Medulla oblongata (tissue), 1 donor: ENCODE measurements at regions not wholly inside any gene's neighbourhood (a gene's known extent, or its start where the extent isn't known, plus 50 kb on each side); places are given as distances from the start of the nearest gene placed in this dataset.
"Not testable (repeated sequence)": the region's sequence is repeated elsewhere in the genome, so short reads cannot be mapped to it uniquely, and the experiment has no call there.

Experiments used
- DNase-seq: peaks from one replicate; pipeline ENCODE4 v3.0.0-alpha.2; 2015; ENCODE audit errors: extremely low spot score

DNA sequence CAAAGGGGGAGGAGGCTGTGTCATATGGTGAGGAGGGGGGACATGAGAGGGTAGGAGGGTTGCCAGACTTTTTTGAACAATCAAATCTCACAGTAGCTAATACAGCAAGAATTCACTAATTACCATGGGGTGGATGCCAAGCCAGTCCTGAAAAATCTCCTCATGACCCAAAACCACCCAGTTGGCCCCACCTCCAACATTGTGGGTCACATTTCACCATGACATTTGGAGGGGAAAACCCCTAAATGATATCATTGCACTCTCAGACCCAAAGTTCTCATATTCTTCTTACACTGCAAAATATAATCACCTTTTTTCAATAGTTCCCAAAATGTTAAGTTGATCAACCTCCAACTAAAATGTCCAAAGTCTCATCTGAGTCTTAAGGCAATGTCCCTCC lies 666.3 kb downstream of the TMEM121 start:
- DNase-seq = not testable (repeated sequence)

DNA sequence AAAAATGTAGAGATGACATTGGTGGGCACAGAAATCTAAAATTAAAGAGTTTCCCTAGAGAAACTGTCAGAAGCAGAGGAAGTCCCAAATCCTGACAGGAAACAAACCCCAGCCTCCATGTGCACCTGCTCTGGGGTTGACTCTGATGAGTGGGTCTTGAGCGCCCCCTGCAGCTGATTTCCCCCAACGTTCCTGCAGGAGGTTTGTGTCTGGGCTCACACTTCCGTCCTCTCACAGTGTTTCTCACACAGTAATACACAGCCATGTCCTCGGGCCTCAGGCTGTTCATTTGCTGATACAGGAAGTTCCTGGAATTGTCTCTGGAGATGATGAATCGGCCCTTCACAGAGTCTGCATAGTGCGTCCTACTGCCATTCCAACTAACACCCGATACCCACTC lies 670.1 kb downstream of the TMEM121 start:
- DNase-seq = not testable (repeated sequence)

DNA sequence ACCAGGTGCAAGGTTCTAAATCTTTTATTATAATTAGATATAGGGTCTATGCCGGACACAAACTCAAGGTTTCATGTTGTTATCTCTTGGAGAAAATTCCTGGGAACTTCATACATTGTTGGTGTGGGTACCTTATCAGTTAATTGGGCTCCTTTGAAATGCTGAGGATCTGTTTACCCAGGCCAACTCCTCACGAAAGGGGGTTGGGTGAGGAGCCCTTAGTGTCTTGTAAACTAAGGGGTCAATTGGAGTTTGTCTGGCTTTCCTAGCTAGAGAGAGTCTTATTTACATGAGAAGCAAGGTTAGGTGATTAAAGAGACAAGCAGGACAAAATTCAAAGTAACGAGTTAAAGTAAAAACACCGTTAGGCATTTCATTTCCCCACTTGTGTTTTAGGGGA lies 670.9 kb downstream of the TMEM121 start:
- not testable (repeated sequence) for DNase-seq

DNA sequence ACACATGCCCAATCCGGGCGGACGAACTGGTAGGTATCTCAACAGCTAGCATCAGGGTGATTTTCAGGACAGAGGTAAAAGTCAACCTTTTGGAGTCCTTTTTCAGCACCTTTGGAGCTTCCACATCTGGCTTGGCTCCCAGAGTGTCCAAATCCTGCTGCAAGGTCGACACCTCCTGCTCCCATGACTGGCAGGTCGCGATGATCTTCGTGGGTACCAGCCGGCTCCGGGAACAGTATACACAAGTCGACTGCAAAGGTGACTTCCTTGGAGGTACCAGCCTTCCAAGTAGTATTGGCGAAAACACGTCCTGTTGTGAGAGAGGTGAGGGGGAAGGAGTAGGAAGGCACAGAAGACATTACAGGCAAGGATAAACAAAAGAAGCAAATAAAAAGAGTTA lies 672.7 kb downstream of the TMEM121 start:
- DNase-seq = no peak

DNA sequence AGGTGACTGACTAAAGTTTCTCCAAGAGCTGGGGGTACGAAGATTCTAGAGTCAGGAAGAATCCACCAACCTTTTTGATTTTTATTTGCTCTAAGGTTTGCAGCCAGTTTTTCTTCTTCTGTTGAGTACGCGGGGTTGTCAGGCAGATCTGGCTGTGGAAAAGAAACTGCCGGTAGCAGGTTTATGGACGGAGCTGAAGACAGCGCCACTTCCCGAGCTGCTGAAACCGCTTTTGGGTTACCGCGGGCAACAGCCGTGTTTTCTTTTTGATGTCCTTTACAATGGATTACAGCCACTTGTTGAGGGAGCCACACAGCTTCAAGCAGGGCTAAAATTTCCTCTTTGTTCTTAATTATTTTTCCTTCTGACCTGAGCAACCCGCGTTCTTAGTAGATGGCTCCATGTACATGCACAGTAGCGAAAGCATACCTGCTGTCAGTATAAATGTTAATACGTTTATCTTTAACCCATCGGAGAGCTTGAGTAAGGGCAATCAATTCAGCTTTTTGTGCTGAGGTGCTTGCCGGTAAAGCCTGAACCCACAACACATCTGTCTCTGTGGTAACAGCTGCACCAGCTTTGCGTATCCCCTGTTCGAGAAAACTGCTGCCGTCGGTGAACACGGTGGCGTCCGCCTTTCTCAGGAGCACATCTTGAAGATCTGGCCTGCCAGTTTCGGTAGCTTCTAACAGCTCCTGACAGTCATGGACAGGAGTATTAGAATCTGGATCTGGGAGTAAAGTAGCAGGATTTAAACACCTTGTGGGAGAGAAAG lies 674.3 kb downstream of the TMEM121 start:
- DNase-seq = no peak

DNA sequence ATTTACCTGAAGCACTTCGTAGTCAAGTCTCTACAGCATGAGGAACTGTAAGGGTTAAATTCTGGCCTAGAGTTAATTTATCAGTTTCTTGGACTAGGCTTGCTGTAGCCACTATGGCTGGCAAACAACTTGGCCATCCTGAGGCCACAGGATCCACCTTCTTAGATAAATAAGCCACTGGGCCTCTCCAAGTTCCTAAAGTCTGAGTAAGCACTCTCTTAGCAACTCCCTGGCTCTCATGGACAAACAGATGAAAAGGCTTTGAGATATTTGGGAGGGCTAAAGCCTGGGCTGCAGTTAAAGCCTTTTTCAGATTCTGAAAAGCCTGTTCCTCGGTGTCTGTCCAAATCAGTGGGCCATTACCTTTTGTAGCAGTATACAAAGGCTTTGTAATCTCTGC lies 675.0 kb downstream of the TMEM121 start:
- DNase-seq = no peak

DNA sequence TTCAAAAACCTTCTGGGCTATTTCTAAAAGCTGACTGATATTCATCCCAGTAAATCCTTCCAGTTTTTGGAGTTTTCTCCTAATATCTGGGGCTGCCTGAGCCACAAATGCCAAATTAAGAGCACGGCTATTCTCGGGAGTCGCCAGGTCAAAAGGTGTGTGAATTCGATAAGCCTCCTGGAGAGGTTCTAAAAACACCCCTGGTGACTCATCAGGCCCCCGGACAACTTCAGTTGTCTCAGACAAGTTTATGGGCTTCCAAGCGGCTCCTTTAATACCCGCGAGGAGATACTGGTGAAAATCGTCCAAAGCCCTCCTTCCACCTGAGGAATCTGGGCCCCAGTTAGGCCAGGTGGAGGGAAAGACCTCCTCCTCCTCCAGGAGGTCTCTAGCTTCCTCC lies 677.1 kb downstream of the TMEM121 start:
- DNase-seq = no peak

DNA sequence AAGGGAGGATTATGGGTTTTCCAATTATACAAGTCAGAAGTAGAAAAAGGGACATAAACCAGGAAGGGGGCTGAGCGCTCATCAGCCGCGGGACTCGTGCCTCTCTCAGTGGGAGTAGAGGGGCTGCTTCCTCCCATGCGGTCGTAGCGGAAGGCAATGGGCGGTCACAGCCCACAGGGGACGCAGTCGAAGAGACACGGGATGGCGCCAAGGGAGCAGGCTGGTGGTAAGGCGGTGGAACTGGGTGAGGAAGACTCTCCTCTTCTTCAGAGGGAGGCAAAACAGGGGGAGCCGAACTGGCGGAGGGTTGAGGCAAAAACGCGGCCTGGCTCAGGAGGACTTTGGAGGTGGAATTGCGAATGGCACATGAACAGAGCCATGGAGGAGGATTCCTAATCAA lies 677.7 kb downstream of the TMEM121 start:
- DNase-seq = no peak

DNA sequence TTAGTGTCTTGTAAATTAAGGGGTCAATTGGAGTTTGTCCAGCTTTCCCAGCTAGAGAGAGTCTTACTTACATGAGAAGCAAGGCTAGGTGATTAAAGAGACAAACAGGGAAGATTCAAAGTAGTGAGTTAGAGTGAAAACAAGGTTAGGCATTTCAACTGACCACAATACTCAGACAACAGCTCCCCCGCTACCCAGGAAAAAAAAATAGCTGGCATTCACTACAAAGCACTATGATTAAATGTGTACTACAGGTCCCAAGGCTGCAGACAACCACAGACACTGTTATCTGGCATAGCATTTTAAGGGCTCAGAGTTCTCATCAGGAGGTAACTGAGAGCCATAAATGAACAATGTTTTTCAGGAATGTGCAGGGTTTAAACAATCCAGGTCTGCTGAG lies 680.9 kb downstream of the TMEM121 start:
- DNase-seq = no peak

DNA sequence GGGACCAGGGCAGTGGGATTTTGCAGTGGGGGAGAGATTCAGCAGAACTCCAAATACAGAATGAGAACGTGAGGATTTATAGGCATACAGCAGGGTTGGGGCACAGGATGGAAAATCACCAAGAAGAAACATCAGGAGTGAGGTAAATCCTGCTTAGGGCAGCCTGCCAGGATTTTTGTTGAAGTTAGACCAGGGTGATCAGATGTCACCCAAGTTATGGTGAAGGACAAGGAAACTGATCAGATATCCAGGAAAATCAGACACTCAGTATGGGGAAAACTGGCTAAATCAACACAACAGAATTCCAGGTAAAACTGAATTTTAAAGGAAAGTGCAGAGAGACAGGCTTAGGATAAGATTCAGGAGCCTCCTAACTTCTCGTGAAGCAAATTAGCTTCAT lies 682.4 kb downstream of the TMEM121 start:
- DNase-seq = no peak

DNA sequence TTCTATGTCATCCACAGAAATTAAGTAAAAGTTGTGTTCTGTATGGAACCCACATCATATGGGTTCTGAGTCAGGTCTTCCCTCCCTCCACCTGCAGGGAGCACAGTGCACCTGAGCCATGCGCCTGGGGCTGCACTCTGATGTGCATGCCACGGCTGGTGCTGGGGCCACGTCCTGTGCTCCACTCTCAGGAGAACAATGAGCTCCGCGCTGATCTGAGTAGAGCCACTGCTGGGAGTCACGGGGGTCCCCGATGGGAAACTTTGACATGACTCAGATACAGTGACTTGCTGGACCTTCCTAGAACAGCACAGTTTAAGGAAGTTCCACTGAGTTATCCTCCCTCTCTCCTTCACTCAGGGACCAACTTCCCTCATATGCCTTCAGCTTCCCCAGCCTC lies 683.4 kb downstream of the TMEM121 start:
- no peak for DNase-seq

DNA sequence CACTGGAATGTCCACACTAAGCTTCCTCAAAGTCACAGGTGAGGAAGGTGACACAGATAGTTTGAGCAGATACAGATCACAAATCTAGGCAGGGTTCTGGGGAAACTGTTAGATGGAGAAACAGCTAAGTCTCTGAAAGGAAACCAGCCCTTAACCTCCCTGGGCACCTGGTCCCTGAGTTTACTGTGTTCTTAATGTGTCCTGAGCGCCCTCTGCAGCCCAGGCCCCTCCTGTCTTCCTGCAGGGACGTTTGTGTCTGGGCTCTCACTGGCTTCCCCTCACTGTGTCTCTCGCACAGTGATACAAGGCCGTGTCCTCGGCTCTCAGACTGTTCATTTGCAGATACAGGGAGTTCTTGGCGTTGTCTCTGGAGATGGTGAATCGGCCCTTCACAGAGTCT lies 684.3 kb downstream of the TMEM121 start:
- no peak for DNase-seq

DNA sequence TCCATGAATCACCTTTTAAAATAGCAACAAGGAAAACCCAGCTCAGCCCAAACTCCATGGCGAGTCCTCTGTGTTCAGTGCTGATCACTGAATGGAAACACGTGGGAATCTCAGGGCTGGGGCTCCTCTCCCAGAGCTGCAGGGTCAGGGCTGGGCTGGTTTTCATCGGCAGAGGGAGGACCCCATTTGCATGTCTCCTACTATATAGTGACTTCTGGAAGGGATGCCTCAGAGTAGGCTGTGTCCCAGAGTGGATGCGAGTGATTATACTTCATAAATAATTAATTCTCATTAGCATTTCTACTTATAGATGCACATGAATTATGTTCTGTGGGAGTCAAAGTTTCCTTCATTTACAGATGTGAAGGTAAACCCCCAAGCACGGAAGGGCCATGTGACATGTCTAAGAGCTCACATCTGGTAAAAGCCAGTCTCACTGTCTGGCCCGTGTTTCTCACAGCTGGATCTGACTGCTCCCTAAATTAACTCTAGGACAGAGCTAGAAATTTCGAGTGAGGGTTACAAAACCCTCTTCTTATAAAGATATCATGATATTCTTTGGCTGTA lies 685.0 kb downstream of the TMEM121 start:
- no peak for DNase-seq

DNA sequence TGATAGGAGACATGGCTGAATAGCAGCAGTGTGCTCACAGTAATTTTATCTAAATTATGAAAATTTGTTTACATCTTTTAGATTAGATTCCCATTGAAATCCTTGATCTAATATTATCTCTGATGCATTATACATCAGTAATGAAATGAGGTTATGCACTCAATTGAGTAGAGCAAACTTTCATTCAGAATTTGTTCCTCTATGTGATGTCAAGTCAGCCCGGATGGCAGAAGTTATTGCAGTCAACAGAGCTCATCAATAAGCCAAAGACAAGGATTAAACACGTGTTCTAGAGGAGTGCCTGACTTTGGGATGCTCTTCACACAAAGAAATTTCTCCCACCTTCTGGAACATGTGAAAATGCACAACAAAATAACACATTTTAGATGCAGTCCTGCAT lies 688.8 kb downstream of the TMEM121 start:
- no peak for DNase-seq

DNA sequence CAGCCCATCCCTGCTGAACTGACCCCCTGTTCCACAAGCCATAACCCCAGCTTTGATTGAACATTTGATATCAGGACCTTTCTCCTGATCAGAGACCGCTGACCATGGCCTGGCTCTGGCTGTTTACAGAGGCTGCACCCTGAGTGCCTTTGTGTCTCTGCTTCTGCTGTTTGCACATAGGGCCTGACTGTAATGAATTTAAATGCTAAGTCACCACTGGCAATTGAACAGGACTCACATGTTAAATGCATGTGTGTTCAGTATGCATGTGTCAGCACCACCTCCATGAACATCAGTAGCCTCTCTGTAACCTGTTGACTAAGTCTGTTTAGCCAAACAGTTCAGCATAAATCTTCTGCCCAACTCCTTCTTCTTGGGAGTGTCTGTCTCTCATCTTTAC lies 690.3 kb downstream of the TMEM121 start:
- no peak for DNase-seq

DNA sequence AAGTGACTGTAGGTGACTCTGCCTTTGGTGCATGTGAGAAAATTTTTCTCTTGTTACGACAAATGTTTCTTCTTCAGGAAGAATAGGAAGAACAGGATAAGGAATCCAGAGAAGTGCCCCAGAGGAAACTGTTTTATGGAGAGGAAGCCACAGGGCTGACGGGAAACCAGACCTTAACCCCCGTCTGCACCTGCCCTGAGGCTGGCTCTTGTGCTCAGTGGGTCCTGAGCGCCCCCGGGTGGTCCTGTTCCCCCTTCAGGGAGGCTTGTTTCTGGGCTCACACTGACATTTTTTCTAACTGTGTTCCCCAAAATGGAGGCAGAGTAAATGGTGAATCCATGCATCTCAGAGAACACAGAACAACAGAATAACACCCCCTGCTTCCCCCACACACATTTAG lies 691.8 kb downstream of the TMEM121 start:
- DNase-seq = no peak

DNA sequence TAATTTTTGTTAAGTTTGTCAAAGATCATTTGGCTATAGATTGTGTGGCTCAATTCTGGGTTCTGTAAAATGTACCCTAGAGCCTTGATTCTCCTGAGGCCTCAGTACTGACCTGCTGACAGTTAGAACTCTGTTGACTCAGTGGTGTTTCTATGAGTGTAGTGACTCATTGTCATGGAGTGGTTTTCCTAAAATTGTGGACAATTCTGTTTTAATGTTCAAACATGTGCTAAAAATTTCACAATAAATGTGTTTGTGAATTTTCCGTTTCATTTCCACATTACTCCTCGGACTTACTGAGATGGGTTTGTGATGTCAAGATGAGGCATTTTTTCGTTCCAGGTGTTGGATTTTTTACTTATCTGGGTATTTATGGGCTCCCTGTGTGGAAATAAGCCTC lies 695.9 kb downstream of the TMEM121 start:
- DNase-seq = no peak

DNA sequence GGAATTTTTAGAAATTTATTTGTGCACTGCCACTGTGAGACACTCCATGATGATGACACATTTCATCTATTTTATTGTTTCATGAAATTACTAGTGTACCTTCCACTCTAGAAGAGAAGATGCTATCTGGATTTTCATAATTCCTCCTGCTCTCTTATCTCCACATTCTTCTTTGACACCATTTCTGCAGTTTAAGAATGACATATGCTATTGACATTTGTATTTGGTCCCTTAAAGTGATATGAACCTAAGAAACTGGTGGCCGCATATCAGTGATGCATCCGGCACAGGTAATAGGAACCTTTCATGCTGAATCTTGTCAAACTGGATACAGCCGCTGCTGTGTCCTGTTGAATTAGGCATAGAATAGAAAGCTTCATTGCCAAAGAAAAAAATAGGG lies 696.3 kb downstream of the TMEM121 start:
- no peak for DNase-seq

DNA sequence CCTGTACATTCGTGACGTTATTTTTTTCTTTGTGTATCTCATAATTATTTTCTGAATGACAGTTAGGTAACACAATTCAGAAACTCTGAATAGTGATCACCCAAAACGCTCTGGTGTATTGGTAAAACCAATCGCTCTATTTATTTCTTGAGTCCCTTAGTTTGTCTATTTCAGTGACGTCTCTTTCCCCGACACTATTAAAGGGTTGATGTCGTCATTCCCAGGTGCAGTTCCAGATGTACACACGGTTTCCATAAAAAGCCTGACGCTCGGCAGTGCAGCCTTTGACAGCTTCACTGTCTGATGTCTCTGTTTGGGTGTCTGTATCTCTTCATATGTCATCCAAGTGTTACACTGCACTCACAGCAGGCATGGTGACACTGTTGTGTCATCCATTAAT lies 701.4 kb downstream of the TMEM121 start:
- DNase-seq = no peak

DNA sequence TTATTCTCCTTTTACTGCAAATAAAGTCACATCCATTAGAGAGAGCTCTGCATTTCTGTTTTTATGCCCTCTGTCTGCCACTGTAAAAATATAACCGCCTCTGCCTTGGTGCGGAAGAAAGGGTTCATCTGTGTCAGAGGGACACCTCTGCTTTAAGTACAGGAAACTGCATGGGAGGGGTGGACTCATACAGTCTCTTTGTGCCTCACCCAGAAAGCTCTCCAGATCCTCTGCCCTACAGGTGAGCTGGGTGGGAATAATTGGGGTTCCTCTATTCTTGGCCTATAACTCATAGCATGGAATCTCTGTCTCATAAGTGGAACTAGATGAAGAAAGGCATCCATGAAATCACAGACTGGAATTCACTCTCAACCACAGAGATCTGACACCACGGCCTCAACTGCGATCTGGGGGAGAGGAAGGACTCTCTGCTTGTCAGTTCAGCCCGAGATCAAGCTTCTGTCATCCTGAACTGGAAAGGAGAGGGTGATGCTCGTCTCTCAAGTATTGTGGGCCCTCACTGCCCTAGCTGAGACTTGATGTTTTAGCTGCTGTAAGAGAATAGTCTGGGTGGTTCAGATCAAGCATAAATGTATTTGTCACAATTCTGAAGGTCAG lies 702.3 kb downstream of the TMEM121 start:
- DNase-seq = no peak

DNA sequence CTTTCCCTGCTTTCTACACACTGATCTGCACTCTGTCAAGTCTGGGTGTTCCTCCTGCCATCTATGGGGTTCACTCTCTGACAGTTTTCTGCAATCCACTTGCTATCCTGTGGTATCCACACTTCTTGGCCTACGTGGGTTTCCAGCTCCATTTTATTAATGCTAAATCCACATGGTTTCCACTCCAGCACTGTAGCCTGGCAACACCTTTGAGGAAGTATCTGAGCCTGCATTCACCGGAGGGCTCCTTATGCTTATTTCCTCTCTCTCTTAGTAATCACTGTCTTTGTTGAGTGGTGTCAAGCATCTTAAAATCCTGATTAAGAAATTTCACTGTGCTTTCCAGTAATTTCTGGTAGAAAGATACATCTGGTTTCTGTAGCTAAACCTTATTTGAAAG lies 703.7 kb downstream of the TMEM121 start:
- DNase-seq = no peak

DNA sequence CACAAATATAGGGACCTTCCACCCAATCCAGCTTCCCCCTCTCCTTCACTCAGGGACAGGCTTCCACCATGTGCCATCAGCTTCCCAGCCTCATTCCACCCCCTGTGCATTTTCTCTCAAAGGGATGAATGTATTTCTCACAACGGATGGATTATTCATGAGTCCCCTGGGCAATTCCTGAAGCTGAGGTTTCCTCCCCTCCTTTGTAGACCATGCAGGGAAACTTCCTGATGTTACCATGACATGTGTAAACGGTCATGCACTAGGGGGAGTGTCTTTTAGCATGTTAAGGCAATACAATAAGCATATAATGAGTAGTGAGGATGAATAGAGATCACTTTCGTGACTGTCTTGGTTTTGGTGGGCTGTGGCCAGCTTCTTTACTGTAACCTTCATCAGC lies 706.8 kb downstream of the TMEM121 start:
- not testable (repeated sequence) for DNase-seq

DNA sequence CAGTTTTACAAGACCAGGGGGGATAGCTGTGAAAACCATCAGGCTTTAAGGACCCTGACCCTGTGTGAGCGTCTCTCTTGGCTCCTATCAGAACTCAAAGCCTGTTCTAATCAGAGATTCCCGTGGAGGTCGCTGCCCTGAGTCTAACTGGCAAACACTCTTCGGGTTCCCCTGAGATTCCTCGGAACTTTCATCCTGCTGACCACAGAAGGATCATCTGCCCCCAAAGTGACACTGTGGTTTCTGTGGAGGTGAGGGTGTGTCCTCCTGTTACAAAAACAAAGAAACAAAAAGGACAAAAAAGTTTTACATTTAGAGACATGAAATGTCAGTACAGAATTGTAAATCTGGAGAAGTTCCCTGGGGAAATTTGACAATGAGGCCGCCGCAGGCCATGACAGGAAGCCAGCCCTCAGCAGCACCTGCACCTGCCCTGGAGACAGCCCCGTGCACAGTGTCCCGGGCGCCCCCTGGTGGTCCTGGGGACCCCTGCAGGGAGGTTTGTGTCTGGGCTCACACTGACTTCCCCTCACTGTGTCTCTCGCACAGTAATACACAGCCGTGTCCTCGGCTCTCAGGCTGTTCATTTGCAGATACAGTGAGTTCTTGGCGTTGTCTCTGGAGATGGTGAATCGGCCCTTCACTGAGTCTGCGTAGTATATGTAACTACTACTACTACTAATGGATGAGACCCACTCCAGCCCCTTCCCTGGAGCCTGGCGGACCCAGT lies 708.3 kb downstream of the TMEM121 start:
- not testable (repeated sequence) for DNase-seq
